Stimulated activated naive CD4-positive, alpha-beta T cell (primary cell): ENCODE measurements at regions not wholly inside any gene's neighbourhood (a gene's known extent, or its start where the extent isn't known, plus 50 kb on each side); places are given as distances from the start of the nearest gene placed in this dataset.
"Not testable (repeated sequence)": the region's sequence is repeated elsewhere in the genome, so short reads cannot be mapped to it uniquely, and the experiment has no call there.

Source experiments
- DNase-seq, 6 experiments: peaks; one replicate each; lab custom pipeline; 2025; lab: John Stamatoyannopoulos, UW

DNA sequence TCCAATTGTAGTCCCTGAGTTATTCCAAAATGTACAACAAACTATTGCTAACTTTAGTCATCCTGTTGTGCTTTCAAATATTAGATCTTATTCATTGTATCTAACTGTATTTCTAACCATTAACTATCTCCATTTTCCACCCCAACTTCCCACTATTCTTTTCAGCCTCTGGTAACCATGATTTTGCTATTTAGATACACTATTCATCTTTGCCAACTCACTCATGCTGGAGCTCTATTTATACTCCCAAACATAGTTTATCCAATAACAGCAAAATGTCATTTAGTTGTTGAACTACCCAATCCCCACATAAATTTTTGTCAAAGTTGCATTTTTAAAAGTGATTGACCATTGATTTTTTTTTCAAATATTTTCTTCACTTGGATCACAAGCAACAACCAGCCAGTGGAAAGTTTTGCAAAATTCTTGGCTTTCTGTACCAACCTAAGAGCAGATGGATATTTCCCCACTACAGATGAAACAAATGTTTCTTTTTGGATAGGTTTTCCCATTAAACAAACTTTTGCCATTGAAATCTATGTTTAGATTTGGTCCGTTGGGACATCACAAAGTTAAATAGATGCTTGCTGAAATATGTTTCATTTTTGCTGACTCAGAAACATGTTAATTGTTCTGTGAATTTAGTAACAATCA is 866.0 kb downstream of the LTN1 start:
- DNase-seq: no peak

DNA sequence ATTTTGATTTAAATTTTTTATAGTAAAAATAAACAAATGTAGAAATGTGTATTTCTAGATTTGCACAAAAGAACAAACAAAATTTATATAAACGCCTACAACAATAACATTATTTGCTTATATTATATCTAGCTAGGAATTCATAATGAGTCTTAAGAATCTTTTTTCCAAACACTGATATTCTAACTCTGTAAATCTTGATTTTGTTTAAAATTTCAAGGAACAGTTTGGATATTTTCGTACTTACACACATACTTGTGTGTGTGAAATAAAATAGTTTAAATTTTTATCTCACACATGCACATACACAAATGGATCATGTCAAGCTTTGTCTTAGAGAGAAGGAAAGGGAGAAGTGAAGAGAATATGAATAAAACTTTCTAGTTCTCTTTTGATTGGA is 868.1 kb downstream of the LTN1 start:
- DNase-seq: no peak

DNA sequence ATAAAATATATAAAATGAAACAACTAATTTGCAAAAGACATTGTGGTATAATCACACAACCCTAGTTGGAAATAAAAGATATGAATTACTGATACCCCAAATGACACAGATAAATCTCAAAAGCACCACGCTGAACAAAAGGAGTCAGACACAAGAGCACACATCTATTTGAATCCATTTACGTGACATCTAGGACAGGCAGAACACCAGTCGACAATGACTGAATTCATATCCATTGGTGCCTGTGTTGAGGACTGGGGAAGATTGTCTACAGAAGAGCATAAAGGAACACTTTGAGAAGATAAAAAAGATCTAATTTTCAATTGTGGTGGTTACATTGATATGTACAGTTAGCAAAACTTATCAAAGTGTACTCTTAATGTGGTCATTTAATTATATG is 874.1 kb downstream of the LTN1 start:
- no peak for DNase-seq

DNA sequence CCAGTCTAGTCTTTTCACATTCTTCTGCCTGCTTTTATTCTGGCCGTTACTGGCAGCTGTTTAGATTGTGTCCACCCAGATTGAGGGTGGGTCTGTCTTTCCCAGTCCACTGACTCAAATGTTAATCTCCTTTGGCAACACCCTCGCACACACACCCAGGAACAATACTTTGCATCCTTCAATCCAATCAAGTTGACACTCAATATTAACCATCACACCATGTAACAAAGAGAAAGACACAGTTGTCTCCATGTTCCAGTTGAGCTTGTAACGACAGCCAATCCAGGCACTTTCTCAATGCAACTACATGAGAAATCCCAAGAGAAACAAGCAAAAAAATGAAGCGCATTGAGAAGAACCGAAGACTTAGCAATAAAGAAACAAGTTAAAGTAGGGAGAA is 877.7 kb downstream of the LTN1 start:
- DNase-seq: not testable (repeated sequence)

DNA sequence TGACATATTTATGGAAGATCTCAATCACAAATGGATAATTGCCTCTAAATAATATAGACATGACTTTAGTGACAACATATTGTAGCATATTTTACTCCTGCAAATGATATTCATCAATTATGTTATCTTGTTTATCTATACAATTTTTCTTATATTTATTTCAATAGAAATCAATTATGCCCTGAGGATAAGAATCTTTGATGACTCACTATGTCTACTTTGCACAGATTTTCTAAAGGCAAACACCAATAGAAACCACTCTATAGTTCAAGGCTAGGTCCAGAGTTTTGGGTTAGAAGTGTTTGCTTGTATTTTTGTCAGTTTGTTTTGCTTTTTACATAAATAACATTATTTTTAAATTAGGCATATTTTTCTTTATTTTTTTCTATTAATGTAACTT is 879.0 kb downstream of the LTN1 start:
- DNase-seq: no peak

DNA sequence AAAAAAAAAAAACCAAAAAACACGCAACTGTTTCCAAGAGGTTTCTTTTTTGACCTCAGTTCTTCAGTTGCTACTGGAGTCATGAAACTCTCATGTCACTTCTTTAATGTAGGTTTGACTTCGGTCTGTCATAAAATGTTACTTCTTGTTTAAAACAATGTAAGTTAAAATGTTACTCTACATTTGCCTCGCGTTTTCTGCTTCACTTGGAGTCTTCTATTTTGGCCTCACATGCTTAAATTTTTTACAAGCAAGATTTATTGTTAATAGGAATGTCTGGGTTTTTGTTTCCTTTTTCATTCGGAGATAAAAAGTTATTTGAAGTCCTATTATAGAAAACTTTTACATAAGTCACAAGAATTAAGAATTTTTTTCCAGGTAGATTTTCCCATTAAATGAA is 880.2 kb downstream of the LTN1 start:
- DNase-seq: no peak

DNA sequence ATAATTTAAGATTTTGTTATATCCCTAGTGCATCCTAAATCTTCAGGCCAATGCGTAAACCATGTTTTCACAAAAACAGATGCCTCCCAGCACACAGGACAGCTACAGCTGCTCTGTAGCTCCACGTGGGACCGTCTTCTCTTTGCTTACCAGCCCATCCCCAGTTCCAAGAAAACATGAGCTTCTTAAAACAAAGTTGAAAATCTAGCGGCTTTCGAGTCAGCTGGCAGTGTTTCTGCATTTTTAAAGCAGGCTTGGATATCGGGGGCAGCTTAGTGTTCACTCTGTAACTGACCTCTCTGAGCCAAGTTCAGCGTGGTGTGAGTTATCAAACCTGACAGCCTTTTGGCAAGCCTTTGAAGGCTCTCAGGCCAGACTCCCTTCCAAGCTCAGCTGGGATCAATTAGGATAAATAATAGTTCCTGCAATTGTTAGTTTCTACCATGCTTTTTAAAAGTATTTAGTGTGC is 881.5 kb downstream of the LTN1 start:
- DNase-seq: no peak

DNA sequence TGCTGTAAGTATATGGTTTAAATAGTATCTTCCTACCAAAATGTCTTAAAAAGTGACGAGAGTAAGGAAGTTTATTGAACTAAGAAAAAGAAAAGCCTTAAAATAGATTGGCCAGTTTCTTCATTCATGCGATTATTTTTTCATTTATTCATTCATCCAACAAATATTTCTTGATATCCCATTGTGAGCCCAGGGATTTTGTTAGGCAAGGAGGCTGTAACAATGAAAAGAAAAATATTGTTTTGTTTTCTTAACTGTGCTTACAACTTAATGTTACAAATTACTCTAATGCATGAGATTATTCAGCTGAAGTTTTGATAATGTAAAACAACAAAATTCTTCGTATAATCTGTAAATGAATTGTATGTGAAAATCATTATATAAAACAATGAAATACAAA is 882.0 kb downstream of the LTN1 start:
- no peak for DNase-seq

DNA sequence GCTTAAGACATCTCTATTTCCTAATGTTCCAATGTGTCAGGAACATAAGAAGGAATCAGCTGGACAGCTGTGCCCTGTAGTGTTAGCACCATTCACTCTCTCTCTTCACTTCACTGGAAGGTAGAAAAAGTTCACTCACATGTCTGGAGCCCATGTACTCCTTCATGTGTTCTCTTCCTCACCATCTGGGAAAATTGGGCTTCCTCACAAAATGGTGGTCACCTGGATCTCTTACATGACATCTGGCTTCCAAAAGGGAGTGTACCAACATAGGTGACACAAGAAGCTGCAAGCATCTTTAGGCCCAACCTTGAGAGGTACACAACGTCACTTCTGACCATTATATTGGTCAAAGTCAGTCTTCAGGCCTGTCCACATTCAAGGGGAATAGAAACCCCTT is 882.6 kb downstream of the LTN1 start:
- DNase-seq: no peak

DNA sequence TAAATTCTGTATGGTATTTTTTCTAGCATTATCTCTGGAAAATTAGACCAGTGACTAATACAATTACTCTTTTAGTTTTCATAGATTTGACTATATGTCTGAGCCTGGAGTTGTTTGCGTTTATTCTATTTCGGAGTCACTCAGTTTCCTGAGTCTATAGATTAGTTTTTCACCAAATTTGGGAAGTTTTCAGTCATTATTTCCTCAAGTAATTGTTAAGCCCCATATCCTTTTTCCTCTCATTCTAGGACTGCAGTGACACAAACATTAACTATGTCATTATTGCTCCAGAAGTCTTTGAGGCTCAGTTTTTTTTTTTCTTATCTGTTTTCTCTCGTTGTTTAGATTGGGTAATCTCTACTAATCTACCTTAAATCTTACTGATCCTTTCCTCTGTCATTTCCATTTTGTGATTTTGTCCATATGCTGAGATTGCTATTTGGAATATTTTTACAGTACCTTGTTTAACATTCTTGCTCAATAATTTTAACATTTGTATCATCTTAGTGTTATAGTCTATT is 886.2 kb downstream of the LTN1 start:
- no peak for DNase-seq

DNA sequence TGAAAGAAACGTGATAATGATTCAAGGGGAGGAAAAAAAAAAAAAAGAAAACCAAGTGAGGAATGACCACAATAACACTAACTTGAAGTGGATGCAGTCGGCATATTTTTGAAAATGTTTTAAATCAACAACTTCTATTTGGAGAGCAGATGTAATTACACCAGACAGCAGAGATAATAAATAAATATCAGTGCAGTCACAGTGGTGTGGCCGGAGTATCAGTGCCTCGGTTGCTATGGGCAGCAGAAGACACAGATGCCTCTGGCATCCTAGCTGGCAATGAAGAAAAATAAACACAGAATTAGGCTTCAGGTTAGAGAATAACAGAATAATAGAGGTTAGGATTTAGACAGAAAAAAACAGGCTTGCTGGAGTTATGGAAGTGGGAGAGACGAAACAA is 888.3 kb downstream of the LTN1 start:
- DNase-seq: no peak

DNA sequence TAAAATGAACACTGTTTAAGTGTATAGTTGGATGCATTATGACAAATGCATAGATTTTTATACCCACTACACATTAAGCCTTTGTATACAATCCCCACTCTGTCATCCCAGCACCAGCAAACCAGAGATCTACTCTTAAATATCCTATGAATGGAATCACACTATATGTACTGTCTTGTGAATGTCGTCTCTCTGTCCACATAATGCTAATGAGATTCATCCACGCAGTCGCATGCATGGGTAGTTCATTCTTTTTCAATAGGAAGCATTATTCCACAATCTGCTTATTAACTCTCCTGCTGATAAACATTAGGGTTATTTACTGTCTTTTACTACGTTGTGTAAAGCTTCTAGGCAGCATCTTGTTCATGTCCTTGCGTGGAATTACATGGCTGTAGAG is 892.3 kb downstream of the LTN1 start:
- DNase-seq: no peak

DNA sequence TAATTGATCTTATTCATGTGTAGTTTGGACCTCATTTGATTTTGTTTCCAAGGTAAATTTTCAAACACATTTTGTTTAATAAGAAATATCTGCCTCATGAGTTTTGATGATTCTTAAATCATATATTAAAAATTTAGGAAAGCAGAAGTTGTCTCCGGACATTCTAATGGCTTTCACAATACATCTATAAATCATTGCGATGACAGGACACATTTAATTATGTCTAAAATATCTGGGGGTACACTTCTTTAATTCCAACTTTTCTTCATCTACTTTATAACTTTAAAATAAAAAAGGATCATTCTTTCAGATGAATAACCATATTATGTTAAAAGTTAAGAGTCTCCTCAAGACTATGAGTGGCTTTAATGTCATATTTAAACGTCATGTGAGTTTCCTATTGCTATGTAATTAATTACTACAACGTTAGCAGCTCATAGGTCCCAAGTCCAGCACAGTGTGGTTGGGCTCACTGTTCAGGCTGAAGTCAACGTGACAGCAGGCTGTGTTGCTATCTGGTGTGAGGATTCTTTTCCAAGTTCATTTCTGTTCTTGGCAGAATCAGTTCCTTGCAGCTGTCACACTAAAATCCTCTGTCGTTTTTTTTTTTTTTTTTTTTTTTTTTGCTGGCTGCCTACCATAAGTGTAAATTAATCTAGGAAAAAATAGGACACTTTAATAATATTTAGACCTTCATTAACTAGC is 893.5 kb downstream of the LTN1 start:
- DNase-seq: no peak

DNA sequence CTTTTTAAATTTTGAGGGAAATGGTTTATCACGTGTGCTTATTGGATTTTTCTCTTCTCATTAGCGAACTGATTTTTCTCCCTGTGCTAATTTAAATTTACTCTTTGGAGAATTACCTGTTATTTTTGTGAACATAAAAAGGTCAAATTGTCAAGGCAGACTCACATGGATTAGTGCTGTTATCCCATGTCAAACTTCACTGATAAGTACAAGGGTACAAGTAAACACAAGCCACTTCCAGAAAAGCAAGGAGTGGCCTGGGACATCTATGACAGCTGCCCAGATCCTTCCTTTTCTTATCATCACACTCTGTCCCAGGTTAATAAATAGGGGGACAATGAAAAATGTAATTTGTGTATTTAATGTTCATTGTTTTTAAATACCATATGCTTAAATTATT is 901.2 kb downstream of the LTN1 start:
- DNase-seq: no peak

DNA sequence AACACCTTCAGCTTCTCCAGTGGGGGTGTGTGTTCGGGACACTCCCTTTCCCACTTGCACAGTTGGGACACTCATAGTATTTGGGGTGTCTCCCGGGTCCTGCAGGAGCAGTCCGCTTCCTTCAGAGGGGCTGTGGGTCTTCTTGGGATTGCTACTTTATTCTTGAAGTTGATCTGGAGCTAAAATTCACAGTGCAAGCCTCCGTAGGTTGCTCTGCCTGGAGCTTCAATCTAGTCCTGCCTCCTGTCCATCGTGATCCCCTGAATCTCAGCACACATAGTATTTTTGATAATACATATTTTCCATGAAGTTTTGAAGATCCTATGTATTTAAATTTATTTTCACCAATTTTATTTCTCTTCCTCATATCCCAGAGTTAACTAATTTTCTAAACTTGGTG is 902.1 kb downstream of the LTN1 start:
- no peak for DNase-seq

DNA sequence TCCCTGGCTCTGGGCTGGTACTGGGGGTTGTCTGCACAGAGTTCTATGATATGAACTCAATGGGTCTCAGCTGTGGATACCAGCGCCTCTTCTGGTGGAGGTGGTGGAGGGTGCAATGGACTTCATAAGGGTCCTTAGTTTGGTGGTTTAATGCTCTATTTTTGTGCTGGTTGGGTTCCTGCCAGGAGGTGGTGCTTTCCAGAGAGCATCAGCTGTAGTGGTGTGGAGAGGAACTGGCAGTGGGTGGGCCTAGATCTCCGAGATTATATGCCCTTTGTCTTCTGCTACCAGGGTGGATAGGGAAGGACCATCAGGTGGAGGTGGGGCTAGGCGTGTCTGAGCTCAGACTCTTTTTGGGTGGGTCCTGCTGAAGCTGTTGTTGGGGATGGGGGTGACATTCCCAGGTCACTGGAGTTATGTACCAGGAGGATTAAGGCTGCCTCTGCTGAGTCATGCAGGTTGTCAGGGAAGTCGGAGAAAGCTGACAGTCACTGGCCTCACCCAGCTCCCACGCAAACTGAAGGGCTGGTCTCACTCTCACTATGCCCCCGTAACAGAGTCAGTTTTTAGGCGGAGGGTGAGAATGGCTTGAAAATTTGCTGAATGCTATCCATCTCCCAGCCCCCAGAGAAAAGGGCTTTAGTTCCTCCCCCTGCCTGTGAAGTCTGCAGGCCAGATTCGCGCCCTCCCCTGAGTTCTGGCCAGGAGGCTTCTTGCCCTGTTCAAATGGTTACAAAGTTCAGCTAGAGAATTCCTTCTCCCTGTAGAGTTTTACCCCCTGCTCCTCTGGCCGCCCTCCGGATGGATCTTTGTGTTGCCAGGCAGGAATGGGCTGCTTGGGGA is 902.9 kb downstream of the LTN1 start:
- no peak for DNase-seq

DNA sequence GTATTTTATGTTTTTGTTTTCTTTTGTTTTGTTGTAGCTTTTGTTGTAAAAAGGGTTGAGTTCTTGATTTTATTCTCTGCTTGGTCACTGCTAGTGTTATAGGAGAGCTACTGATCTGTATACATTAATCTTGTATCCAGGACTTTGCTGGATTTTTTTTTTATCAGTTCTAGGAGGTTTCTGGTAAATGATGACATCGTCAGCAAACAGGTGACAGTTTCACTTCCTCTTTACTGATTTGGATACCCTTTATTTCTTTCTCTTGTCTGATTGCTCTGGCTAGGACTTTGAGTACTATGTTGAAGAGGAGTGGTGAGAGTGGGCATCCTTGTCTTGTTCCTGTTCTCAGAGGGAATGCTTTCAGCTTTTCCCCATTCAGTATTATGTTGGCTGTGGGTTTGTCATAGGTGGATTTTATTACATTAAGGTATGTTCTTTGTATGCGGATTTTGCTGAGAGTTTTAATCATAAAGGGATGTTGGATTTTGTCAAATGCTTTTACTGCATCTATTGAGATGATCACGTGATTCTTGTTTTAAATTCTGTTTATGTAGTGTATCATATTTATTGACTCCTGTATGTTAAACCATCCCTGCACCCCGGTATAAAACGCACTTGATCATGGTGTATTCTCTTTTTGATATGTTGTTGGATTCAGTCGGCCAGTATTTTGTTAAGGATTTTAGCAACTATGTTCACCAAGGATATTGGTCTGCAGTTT is 905.7 kb downstream of the LTN1 start:
- no peak for DNase-seq

DNA sequence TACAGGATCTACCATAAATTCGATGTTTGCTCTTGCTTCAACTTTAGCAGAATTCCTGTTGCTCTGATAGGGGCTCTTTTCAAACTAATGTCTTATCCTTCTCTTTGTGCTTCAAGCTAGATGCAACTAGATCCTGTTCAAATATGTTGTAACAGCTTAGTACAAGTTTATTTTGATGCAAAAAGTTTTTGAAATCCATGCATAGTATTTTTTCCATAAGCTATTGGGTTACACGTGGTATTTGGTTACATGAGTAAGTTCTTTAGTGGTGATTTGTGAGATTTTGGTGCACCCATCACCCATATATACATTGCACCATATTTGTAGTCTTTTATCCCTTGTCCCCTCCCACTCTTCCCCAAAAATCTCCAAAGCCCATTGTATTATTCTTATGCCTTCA is 907.7 kb downstream of the LTN1 start:
- DNase-seq: no peak

DNA sequence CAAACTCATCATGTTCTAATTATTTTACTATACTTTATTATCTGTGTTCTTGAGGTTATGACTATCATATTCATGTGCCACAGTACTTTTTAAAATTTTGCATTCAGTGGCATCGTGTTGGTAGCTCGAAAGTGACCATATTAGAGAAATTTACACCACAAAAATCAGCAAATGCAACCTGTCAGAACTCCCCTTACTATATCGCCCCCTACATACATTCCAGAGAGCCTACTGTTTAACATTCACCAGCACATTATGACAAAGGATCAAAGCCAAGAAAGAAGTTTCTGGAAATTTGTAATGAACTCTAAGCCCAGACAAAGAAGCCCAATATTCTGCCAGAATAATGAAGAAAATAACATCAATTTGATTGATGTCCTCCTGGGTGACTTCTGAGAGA is 909.3 kb downstream of the LTN1 start:
- DNase-seq: no peak

DNA sequence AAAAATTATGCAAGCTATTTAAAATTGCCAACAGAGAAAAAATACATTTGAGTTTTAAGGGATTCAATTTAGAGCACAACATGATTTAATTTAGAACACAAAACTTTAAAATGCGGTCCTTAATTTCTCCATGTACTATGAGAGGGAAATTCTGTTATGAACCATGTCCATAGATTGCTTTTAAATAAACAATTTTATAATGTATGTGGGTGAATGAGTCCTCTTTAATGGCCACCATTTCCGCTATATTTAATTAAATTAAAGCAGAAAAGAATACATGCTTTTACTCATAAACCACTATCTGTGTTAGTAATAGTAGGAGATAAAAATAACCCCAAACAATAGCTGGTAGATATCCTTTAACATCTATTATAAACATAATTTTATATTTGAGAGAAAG is 914.6 kb downstream of the LTN1 start:
- DNase-seq: no peak

DNA sequence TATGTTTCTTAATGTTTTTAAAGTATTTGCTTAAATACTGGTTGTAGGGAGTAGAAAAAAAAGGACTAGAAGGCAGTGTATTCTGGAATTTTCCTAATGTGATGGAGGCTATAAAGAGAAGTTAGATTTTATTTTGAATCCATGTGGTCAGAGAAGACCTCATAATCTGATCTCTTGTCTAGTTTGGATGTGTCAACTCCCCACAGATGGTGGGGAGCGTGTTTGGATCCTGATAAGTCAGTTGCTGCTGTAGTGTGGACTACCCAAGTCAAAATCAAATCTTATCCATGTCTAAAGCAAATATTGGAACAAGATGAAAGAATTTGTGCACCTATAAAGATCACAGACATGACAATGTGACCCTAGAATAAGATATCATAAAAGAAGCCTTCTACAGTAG is 918.0 kb downstream of the LTN1 start:
- no peak for DNase-seq

DNA sequence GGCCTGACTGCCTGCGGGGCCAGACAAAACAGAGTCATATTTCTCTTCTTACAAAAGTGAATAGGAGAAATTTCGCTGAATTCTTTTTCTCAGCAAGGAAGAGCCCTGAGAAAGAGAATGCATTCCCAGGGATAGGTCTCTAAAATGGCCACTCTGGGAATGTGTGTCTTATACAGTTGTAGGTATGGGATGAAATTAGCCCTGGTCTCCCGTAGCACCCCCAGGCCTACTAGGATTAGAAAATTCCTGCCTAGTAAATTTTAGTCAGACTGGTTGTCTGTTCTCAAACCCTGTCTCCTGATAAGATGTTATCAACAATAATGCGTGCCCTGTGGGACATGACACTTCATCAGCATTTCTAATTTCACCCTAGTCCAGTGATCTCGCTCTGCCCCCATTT is 920.1 kb downstream of the LTN1 start:
- no peak for DNase-seq
